GM21526 (cell line): ENCODE measurements at regions not wholly inside any gene's neighbourhood (a gene's known extent, or its start where the extent isn't known, plus 50 kb on each side); places are given as distances from the start of the nearest gene placed in this dataset.
"Not testable (repeated sequence)": the region's sequence is repeated elsewhere in the genome, so short reads cannot be mapped to it uniquely, and the experiment has no call there.

Experiments used
- ATAC-seq: cut with Tn5 transposase; IDR thresholded peaks from one replicate; pipeline ENCODE4 v1.9.1; 2021; ENCODE audit warnings: moderate library complexity; ENCODE audit not compliant: unreplicated experiment, low FRiP score

- no peak for ATAC-seq
Measured at GRCh38 chr16:79994418-79994817, 393.9 kb upstream of the MAF start.

- no peak for ATAC-seq
Measured at GRCh38 chr16:79993629-79994209, 393.2 kb upstream of the MAF start.

DNA sequence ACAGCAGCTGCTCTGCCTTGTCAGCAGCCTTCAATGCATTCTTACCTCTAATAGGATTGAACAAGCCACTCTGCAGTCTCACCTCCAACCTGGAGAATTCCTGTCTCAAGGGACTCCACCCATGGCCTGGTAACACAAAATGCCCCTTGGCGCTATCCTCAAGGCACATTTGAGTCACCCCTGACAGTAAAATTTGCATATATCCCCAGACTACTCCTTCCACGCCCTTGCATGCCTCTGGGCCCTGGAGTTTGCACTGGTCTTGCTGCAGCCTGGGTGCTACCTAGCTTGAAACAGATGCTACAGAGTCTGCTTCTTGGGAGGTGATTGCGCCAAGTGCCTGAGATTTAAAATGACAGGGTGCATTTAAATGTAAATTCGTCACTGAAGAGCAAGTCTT is 391.4 kb upstream of the MAF start:
- no peak for ATAC-seq

DNA sequence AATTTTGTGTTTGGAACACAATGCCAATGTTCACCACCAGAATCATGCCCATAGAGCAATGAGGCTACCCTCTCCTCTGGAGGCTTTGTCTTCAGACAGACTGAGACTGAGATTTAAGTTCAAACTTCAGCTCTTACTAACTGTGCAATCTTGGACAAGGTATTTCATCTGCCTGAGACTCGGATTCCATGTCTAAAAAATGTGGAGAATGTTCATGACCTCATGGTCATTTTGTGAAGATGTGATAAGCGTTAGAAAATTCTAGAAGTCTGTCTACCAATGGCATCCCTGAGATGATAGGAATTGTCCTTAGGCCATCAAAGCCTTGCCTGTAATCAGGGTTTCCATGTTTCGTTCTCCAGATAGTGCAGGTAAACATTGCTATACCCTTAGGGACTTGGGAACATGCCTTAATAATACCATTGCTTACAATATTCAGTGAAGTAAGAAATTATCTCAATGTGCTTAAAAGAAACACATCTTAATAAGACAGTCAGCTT is 388.2 kb upstream of the MAF start:
- no peak for ATAC-seq

- ATAC-seq = no peak
Measured at GRCh38 chr16:79988089-79988488, 387.6 kb upstream of the MAF start.

DNA sequence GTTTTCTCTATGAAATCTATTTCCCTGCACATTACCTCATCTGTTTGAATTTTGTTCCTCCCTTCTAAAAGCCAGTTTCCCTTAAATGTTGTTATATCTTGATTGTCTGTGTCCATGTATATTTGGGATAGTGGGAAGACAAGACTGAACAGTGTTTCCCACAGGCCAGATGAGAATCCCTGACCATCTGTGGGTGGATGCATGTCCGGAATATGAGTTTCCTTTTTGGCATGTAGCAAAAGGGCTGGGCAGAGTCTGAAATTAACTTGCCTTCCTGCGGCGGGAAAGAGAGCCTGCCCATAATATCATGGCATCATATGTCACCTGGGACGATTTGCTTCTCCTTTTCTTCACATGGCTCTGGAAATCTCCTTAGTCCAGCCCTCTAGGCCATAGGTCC is 385.8 kb upstream of the MAF start:
- no peak for ATAC-seq

DNA sequence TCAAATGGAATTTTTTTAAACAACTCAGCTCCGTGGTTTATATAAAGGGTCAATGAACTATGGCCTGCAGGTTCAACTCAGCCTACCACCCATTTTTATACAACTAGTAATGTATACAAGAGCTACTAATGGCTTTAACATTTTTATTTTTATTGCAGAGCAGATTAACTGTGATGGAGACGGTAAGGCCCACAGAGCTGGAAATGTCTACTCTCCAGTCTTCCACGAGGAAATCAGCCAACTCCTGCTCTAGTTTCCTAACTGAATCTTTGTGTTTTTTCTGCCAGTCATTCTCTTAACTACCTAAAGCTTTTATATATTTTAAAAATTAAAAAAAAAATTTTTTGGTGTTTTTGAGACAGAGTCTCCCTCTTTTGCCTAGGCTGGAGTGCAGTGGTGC is 385.1 kb upstream of the MAF start:
- no peak for ATAC-seq

- ATAC-seq = not testable (repeated sequence)
Measured at GRCh38 chr16:79984149-79984548, 383.6 kb upstream of the MAF start.

DNA sequence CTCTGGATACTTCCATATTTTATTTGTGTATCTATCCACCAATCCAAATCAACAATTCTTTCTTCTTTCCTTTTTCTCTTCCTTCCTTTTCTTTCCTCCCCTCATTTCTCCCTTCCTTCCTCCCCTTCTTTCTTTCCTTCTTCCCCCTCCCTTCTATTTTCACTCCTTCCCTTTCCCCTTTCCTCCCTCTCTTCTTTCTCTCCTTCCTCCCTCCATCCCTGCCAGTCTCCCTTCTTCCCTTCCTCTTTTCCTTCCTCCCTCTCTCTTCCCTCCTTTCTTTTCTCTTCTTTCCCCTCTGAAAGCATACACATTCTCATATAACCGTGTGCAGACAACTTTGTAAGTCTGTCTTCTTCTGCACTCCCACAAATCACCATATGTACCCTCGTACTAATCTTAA is 382.3 kb upstream of the MAF start:
- no peak for ATAC-seq

GRCh38 chr16:79982361-79982760 is 381.8 kb upstream of the MAF start:
- ATAC-seq = no peak

DNA sequence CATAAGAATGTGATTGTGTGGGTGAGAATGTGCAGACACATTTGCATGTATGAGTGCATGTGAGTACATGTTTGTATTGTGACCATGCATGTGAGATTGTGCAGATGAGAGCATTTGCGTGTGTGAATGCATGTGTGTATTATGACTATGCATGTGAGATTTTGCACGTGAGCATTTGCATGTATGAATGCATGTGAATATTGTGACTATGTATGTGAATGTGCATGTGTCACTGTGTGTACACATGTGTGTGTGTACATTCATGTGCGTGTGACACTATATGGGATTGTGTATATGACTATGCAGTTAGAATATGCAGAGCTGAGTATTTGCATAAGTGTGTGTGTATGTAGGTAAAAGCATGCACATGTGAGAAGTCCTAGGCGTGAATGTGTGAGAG is 381.3 kb upstream of the MAF start:
- no peak for ATAC-seq

GRCh38 chr16:79980650-79981521 is 380.3 kb upstream of the MAF start:
- no peak for ATAC-seq

DNA sequence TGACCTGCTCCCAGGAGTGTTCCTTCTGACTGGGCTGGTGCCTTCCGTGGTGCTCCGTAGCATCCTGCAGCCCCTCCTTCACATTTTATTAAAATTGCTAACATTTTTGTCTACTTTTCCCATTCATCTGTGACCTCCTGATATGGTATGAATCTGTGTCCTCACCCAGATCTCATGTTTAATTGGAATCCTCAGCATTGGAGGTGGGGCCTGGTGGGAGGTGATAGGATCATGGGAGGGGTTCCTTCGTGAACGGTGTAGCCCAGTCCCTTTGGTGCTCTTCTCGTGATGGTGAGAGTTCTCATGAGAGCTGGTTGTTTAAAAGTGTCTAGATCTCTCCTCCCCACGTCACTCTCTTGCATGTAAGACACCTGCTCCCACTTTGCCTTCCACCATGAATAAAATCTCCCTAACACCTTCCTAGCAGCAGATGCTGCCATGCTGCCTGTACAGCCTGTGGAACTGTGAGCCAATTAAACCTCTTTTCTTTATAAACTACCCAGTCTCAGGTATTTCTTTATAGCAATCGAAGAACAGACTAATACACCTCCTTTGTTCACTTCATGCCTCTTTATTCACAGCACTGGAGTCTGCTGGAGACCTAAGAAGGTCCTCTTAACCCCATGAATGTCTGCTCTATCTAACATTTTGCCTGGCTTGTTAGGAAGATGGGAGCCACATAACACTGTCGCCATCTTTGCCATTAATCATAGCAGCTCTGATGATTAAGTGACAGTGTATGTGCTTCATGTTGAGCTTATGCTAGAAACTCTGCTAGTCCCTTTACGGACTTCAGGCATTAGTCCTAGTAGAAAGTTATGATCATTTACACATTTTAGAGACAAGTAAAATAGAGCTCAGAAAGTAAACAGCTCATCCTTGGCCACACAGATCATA is 377.7 kb upstream of the MAF start:
- ATAC-seq = no peak

DNA sequence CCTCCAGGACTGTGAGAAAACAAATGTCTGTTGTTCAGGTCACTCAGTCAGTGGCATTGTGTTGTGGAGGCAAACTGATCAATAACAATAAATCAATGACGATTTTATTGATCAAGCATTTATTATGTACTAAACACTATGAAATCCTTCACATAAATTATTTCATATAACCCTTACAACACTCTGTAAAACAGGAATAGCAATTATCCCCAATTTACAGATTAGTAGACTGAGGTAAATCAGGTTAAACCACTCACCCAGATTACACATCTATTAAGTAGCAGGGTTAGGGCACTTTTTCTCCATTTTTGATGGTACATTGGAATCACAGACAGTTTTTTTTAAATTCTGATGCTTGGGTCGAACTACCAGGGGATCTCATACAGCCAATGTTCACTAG is 372.8 kb upstream of the MAF start:
- ATAC-seq = no peak

DNA sequence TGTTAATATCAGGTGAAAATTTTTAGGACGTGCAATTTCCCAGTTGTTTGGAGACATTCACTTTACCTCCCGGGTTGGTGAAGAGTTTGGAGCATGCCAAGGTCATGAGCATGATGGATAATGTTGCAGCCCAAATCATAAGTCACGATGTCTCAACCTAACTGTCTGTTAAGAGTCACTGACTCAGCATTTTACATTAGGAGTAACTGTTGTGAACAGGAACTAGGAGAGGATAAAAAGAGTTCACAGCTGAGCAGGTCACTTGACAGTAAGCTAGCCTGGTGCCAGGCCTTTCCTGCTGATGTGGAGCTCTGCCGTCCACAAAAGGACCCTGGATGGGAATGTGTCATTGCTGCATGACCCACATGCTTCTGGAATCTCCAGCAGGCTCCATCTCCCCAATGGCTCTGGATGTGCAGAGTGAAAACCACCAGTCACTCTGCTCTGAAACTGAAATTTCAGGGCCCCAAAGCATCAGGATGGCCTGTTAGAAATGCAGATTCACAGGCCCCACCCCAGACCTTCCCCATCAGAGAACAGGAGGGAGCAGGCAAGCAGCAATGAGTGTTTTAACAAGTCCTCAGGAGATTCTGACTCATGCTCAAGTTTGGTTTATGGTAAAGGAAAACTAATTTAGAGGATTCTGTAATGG is 371.6 kb upstream of the MAF start:
- no peak for ATAC-seq

DNA sequence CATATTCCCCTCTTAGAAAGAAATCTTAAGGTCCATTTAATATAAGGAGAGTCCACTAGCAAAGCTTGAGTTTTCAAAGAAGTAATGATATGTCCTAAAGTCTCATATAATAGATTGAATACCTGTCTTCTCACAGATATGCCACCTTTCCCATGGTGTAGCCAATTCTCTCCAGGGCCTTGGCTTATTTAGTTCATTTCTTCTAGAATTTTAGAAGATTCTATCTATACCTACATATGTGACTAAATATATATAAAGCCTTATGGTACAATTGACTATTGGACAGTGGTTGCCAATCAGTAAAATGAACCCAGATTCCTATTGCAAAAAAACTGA is 370.7 kb upstream of the MAF start:
- no peak for ATAC-seq

GRCh38 chr16:79970551-79971236 is 370.2 kb upstream of the MAF start:
- ATAC-seq = no peak

- ATAC-seq = no peak
Measured at GRCh38 chr16:79970087-79970486, 369.6 kb upstream of the MAF start.

GRCh38 chr16:79969458-79969857 is 368.9 kb upstream of the MAF start:
- no peak for ATAC-seq

DNA sequence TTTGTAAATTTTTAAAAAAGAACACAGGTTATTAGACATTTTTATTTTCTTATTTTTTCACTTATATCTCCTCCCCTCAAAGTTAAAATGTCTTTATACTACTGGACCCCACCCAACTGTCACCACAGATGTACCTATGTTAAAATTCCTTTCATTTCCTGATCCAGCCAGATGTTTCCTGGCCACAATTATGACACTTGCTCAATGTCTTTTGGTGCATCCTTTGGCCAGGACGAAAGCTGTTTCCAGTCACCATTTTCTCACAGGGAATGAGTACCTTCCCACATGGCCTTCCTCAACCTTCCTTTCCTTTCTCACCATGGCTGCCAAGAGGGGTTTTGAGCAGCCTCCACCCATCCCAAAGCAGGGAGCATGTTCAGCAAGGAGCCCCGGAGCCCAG is 365.7 kb upstream of the MAF start:
- ATAC-seq = no peak
